LNCAP (cell line): ENCODE measurements at regions not wholly inside any gene's neighbourhood (a gene's known extent, or its start where the extent isn't known, plus 50 kb on each side); places are given as distances from the start of the nearest gene placed in this dataset.

ENCODE experiments used
- CTCF ChIP-seq: fragments of 450-650 bp; IDR thresholded peaks from 2 replicates; pipeline ENCODE4 v1.5.1; 2017; ENCODE audit warnings: mild to moderate bottlenecking

- TF ChIP-seq CTCF = no peak
These were observed 55.8 kb upstream of the NANOS1 start for GRCh38 chr10:118973744-118974143.

GRCh38 chr10:118974951-118975350, 54.6 kb upstream of the NANOS1 start:
- no peak for TF ChIP-seq CTCF

- TF ChIP-seq CTCF = no peak
These were observed 52.4 kb upstream of the NANOS1 start for GRCh38 chr10:118977022-118977599.

- no peak for TF ChIP-seq CTCF
These were observed 51.7 kb upstream of the NANOS1 start for GRCh38 chr10:118977835-118978234.

GRCh38 chr10:118978316-118978997, 51.1 kb upstream of the NANOS1 start:
- no peak for TF ChIP-seq CTCF

- no peak for TF ChIP-seq CTCF
These were observed 50.5 kb upstream of the NANOS1 start for GRCh38 chr10:118978998-118979350.

- TF ChIP-seq CTCF = no peak
These were observed 49.9 kb upstream of the NANOS1 start for GRCh38 chr10:118979661-118980060.
